ENCODE measurements at regions not wholly inside any gene's neighbourhood (a gene's known extent, or its start where the extent isn't known, plus 50 kb on each side); places are given as distances from the start of the nearest gene placed in this dataset.

DNA sequence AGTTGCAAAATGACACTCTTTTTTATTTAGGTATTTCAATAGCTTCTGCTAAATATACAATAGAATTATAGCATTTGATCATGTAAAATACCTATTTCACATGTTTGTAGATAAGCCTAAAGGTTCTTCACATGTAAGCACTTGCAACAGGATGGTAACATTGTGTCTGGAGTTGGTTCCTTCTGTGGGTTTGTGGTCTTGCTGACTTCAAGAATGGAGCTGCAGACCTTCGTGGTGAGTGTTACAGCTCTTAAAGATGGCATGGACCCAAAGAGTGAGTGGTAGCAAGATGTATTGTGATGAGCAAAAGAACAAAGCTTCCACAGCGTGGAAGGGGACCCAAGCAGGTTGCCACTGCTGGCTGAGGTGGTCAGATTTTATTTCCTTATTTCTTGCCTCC lies 246.4 kb upstream of the PDGFD start:
- no peak for TF ChIP-seq POLR2AphosphoS5 (IDR thresholded peaks at IDR 0.05; ENCODE audit: low read depth, low read length)
- TF ChIP-seq, protein P1, sequence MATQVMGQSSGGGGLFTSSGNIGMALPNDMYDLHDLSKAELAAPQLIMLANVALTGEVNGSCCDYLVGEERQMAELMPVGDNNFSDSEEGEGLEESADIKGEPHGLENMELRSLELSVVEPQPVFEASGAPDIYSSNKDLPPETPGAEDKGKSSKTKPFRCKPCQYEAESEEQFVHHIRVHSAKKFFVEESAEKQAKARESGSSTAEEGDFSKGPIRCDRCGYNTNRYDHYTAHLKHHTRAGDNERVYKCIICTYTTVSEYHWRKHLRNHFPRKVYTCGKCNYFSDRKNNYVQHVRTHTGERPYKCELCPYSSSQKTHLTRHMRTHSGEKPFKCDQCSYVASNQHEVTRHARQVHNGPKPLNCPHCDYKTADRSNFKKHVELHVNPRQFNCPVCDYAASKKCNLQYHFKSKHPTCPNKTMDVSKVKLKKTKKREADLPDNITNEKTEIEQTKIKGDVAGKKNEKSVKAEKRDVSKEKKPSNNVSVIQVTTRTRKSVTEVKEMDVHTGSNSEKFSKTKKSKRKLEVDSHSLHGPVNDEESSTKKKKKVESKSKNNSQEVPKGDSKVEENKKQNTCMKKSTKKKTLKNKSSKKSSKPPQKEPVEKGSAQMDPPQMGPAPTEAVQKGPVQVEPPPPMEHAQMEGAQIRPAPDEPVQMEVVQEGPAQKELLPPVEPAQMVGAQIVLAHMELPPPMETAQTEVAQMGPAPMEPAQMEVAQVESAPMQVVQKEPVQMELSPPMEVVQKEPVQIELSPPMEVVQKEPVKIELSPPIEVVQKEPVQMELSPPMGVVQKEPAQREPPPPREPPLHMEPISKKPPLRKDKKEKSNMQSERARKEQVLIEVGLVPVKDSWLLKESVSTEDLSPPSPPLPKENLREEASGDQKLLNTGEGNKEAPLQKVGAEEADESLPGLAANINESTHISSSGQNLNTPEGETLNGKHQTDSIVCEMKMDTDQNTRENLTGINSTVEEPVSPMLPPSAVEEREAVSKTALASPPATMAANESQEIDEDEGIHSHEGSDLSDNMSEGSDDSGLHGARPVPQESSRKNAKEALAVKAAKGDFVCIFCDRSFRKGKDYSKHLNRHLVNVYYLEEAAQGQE (IDR thresholded peaks at IDR 0.05; ENCODE audit: insufficient read depth in 1 of 2, low read depth in 2 of 2, low read length in 2 of 2) = no peak
